Kidney (tissue), 13 donors: ENCODE measurements at regions not wholly inside any gene's neighbourhood (a gene's known extent, or its start where the extent isn't known, plus 50 kb on each side); places are given as distances from the start of the nearest gene placed in this dataset.

Experiments
- DNase-seq, 5 donors: peaks; one replicate each; pipeline ENCODE4 v3.0.0-alpha.2; 2013 to 2020
- FAIRE-seq: peaks from 2 replicates; lab custom pipeline; 2012; peaks lifted over from hg19 to GRCh38; lab: Jason Lieb, UNC
- H3K27ac ChIP-seq, 2 donors: one replicate each; pipeline ENCODE4 v1.7.0; 2013; ENCODE audit warnings: low read depth in 2 of 2, low read length in 2 of 2, inconsistent platforms in 1 of 2
- H3K27me3 ChIP-seq: one replicate; pipeline ENCODE4 v1.7.1; 2013; ENCODE audit warnings: low read length, inconsistent platforms; ENCODE audit not compliant: control insufficient read depth, insufficient read depth
- H3K36me3 ChIP-seq, 3 donors: one replicate each; pipeline versions ENCODE4 v1.7.0 to v1.7.1; 2013; ENCODE audit warnings: low read length in 3 of 3, control low read depth in 1 of 3, inconsistent platforms in 1 of 3; ENCODE audit not compliant: insufficient read depth in 3 of 3, control insufficient read depth in 2 of 3
- H3K4me1 ChIP-seq, 3 donors: one replicate each; pipeline versions ENCODE4 v1.7.0 to v1.7.1; 2013; ENCODE audit warnings: low read length in 3 of 3, inconsistent platforms in 1 of 3, low read depth in 1 of 3; ENCODE audit not compliant: control insufficient read depth in 2 of 3, insufficient read depth in 2 of 3
- H3K4me3 ChIP-seq, 3 donors: one replicate each; pipeline versions ENCODE4 v1.7.0 to v1.8.1; 2013; ENCODE audit warnings: low read length in 3 of 3, control low read depth in 1 of 3, inconsistent platforms in 1 of 3
- H3K9ac ChIP-seq, 3 donors: one replicate each; pipeline versions ENCODE4 v1.7.0 to v1.7.1; 2013; ENCODE audit warnings: low read length in 3 of 3, control low read depth in 1 of 3, inconsistent platforms in 1 of 3
- H3K9me3 ChIP-seq, 3 donors: one replicate each; pipeline versions ENCODE4 v1.7.0 to v1.7.1; 2013; ENCODE audit warnings: low read length in 3 of 3, control low read depth in 1 of 3, inconsistent platforms in 1 of 3; ENCODE audit not compliant: control insufficient read depth in 2 of 3, insufficient read depth in 1 of 3
- intact Hi-C: fragments of 100-400 bp; cut with DNase I; formaldehyde crosslinking; loops from one replicate; pipeline ENCODE4 v1.11.1; 2022
- TF ChIP-seq, protein P1 (sequence below): IDR thresholded peaks from 3 replicates; pipeline ENCODE4 v1.5.1; 2012; ENCODE audit warnings: mild to moderate bottlenecking, moderate library complexity, borderline replicate concordance; ENCODE audit not compliant: insufficient read depth; ENCODE audit errors: extremely low read depth
- donor health status: control.
- donor health status: control.
- donor health status: control.
- donor health status: control.
- donor health status: control.
- donor health status: DM: yes; HTN: yes; CAD: no.
- donor health status: Normal renal cell carcinoma (clear cell type).

GRCh38 chr2:128742467-128742866 is 423.8 kb upstream of the HS6ST1 start:
- TF ChIP-seq, protein P1, sequence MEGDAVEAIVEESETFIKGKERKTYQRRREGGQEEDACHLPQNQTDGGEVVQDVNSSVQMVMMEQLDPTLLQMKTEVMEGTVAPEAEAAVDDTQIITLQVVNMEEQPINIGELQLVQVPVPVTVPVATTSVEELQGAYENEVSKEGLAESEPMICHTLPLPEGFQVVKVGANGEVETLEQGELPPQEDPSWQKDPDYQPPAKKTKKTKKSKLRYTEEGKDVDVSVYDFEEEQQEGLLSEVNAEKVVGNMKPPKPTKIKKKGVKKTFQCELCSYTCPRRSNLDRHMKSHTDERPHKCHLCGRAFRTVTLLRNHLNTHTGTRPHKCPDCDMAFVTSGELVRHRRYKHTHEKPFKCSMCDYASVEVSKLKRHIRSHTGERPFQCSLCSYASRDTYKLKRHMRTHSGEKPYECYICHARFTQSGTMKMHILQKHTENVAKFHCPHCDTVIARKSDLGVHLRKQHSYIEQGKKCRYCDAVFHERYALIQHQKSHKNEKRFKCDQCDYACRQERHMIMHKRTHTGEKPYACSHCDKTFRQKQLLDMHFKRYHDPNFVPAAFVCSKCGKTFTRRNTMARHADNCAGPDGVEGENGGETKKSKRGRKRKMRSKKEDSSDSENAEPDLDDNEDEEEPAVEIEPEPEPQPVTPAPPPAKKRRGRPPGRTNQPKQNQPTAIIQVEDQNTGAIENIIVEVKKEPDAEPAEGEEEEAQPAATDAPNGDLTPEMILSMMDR, result no peak
- H3K4me3 ChIP-seq, result no peak overlapping the region
- no peaks in the 10 kb centered on the region for H3K4me1 ChIP-seq
- FAIRE-seq, result no peak
- no peaks in the 10 kb centered on the region for H3K9me3 ChIP-seq
- intact Hi-C loops, result no loop called here
- no peak for DNase-seq
- H3K36me3 ChIP-seq, result no peaks in the 10 kb centered on the region
- H3K9ac ChIP-seq, result no peak overlapping the region
- no peak overlapping the region for H3K27ac ChIP-seq
- H3K27me3 ChIP-seq, result no peaks in the 10 kb centered on the region

GRCh38 chr2:128745946-128746345 is 427.3 kb upstream of the HS6ST1 start:
- no peaks in the 10 kb centered on the region for H3K9me3 ChIP-seq
- DNase-seq, result no peak
- no peaks in the 10 kb centered on the region for H3K4me1 ChIP-seq
- TF ChIP-seq, protein P1, result no peak
- no peak overlapping the region for H3K27ac ChIP-seq
- H3K27me3 ChIP-seq, result no peaks in the 10 kb centered on the region
- no peak overlapping the region for H3K9ac ChIP-seq
- no peak for FAIRE-seq
- H3K36me3 ChIP-seq, result no peaks in the 10 kb centered on the region
- intact Hi-C loops, result no loop called here
- H3K4me3 ChIP-seq, result no peak overlapping the region

GRCh38 chr2:128746356-128746755 is 427.7 kb upstream of the HS6ST1 start:
- no peaks in the 10 kb centered on the region for H3K9me3 ChIP-seq
- no peaks in the 10 kb centered on the region for H3K4me1 ChIP-seq
- H3K36me3 ChIP-seq, result no peaks in the 10 kb centered on the region
- peak in 4 of 5 donors; percentile 69 to 87 (median 76) for DNase-seq
- TF ChIP-seq, protein P1, result no peak
- no peaks in the 10 kb centered on the region for H3K27me3 ChIP-seq
- intact Hi-C loops, result no loop called here
- no peak for FAIRE-seq
- H3K27ac ChIP-seq, result no peak overlapping the region
- no peak overlapping the region for H3K9ac ChIP-seq
- H3K4me3 ChIP-seq, result no peak overlapping the region

GRCh38 chr2:128748336-128748735 is 429.7 kb upstream of the HS6ST1 start:
- H3K27ac ChIP-seq, result no peak overlapping the region
- no peak overlapping the region for H3K9ac ChIP-seq
- intact Hi-C loops, result no loop called here
- H3K36me3 ChIP-seq, result no peaks in the 10 kb centered on the region
- no peak for DNase-seq
- H3K9me3 ChIP-seq, result no peaks in the 10 kb centered on the region
- H3K4me1 ChIP-seq, result no peaks in the 10 kb centered on the region
- no peak overlapping the region for H3K4me3 ChIP-seq
- no peaks in the 10 kb centered on the region for H3K27me3 ChIP-seq
- FAIRE-seq, result no peak
- TF ChIP-seq, protein P1, result no peak
